ENCODE measurements at regions not wholly inside any gene's neighbourhood (a gene's known extent, or its start where the extent isn't known, plus 50 kb on each side); places are given as distances from the start of the nearest gene placed in this dataset.

- TF ChIP-seq CTCF (conservative IDR thresholded peaks at IDR 0.05) = no peak
- TF ChIP-seq EZH2 (IDR thresholded peaks at IDR 0.05; ENCODE audit: low read depth) = no peak
- no peaks in the 10 kb centered on the region for H4K20me1 ChIP-seq (ENCODE audit: insufficient read depth)
- H3K79me2 ChIP-seq (ENCODE audit: low read depth) = no peaks in the 10 kb centered on the region
- DNase-seq = no peak
- H3K9me3 ChIP-seq (ENCODE audit: insufficient read depth, low read depth) = no peaks in the 10 kb centered on the region
- no peaks in the 10 kb centered on the region for H3K36me3 ChIP-seq (ENCODE audit: low read depth)
- H3F3A ChIP-seq (ENCODE audit: insufficient read depth, low read depth) = no peaks in the 10 kb centered on the region; the same call in 1 of the 2 replicates
- no TSS peak for BruUV-seq (replicated peaks)
- H3K4me1 ChIP-seq (replicated peaks; ENCODE audit: insufficient read depth) = no peaks in the 10 kb centered on the region
- H2AFZ ChIP-seq = no peak overlapping the region
- no peak overlapping the region for H3K27ac ChIP-seq
- intact Hi-C loops (cut with micrococcal nuclease; ENCODE audit: unreplicated experiment) = no loop called here
- H3K4me3 ChIP-seq = no peak overlapping the region
- no peak overlapping the region for H3K4me2 ChIP-seq
- no peaks in the 10 kb centered on the region for H3K9me2 ChIP-seq (ENCODE audit: insufficient read depth)
- POLR2A ChIA-PET (ENCODE audit: unreplicated experiment) = interaction anchor here (0.5 kb wide), 1 partner anchor 161 kb away, joined by 3 read pairs; no protein-coding TSS in a partner anchor
- H3K27me3 ChIP-seq (ENCODE audit: insufficient read depth, low read depth) = no peaks in the 10 kb centered on the region
- CTCF ChIA-PET = no interaction called here
Measured at GRCh38 chr6:14697427-14697826, 548.4 kb upstream of the JARID2 start.

GRCh38 chr6:14699803-14700601, 545.9 kb upstream of the JARID2 start:
- Histone ChIP-seq H3K79me2 (ENCODE audit: low read depth) (no peaks in the 10 kb centered on the region), H3K36me3 (ENCODE audit: low read depth) (no peaks in the 10 kb centered on the region), H3K9me3 (ENCODE audit: insufficient read depth, low read depth) (no peaks in the 10 kb centered on the region), H3K4me1 (replicated peaks; ENCODE audit: insufficient read depth) (no peaks in the 10 kb centered on the region), H3K27ac (no peak overlapping the region), H3K27me3 (ENCODE audit: insufficient read depth, low read depth) (no peaks in the 10 kb centered on the region), H3K9me2 (ENCODE audit: insufficient read depth) (no peaks in the 10 kb centered on the region), H3K4me3 (no peak overlapping the region), H4K20me1 (ENCODE audit: insufficient read depth) (no peaks in the 10 kb centered on the region), H2AFZ (no peak overlapping the region), H3K4me2 (no peak overlapping the region), H3F3A (ENCODE audit: insufficient read depth, low read depth) (no peaks in the 10 kb centered on the region)
- intact Hi-C loops (cut with micrococcal nuclease; ENCODE audit: unreplicated experiment) = no loop called here
- CTCF ChIA-PET = no interaction called here
- no peak for DNase-seq
- BruUV-seq (replicated peaks) = no TSS peak
- TF ChIP-seq EZH2 (IDR thresholded peaks at IDR 0.05; ENCODE audit: low read depth) = no peak
- TF ChIP-seq CTCF (conservative IDR thresholded peaks at IDR 0.05) = no peak
- POLR2A ChIA-PET (ENCODE audit: unreplicated experiment) = no interaction called here

GRCh38 chr6:14701946-14702345, 543.9 kb upstream of the JARID2 start:
- no peak overlapping the region for H3K4me3 ChIP-seq
- no peak for DNase-seq
- H3K4me1 ChIP-seq (replicated peaks; ENCODE audit: insufficient read depth) = peaks cover 16% of the 10 kb centered on the region
- no peaks in the 10 kb centered on the region for H3K9me2 ChIP-seq (ENCODE audit: insufficient read depth)
- H3K27ac ChIP-seq = no peak overlapping the region
- ChIA-PET CTCF (interaction anchor here (0.6 kb wide), 1 partner anchor 506 kb away, joined by 4 read pairs; no protein-coding TSS in a partner anchor), POLR2A (ENCODE audit: unreplicated experiment) (interaction anchor here (0.6 kb wide), 2 partner anchors 385 to 546 kb away, joined by 4 to 20 read pairs; no protein-coding TSS in a partner anchor)
- no peaks in the 10 kb centered on the region for H4K20me1 ChIP-seq (ENCODE audit: insufficient read depth)
- H3K27me3 ChIP-seq (ENCODE audit: insufficient read depth, low read depth) = no peaks in the 10 kb centered on the region
- no peaks in the 10 kb centered on the region for H3F3A ChIP-seq (ENCODE audit: insufficient read depth, low read depth)
- no peak overlapping the region for H3K4me2 ChIP-seq
- H2AFZ ChIP-seq = no peak overlapping the region
- H3K9me3 ChIP-seq (ENCODE audit: insufficient read depth, low read depth) = no peaks in the 10 kb centered on the region
- no peaks in the 10 kb centered on the region for H3K36me3 ChIP-seq (ENCODE audit: low read depth)
- intact Hi-C loops (cut with micrococcal nuclease; ENCODE audit: unreplicated experiment) = no loop called here
- no peaks in the 10 kb centered on the region for H3K79me2 ChIP-seq (ENCODE audit: low read depth)
- TF ChIP-seq CTCF (conservative IDR thresholded peaks at IDR 0.05) (no peak), EZH2 (IDR thresholded peaks at IDR 0.05; ENCODE audit: low read depth) (no peak)
- no TSS peak for BruUV-seq (replicated peaks)
